ENCODE measurements at regions not wholly inside any gene's neighbourhood (a gene's known extent, or its start where the extent isn't known, plus 50 kb on each side); places are given as distances from the start of the nearest gene placed in this dataset.

GRCh38 chr1:220958234-220958633, 79.0 kb downstream of the HLX start:
- TF ChIP-seq CTCF (IDR thresholded peaks at IDR 0.05): no peak
- H3K4me1 ChIP-seq: no peaks in the 10 kb centered on the region
- no peak overlapping the region for H3K27ac ChIP-seq
- H3K27me3 ChIP-seq (ENCODE audit: control insufficient read depth, insufficient read depth, low read length): no peaks in the 10 kb centered on the region
- H3K4me2 ChIP-seq (ENCODE audit: low read length): no peak overlapping the region
- H3K79me2 ChIP-seq: no peaks in the 10 kb centered on the region
- no peak overlapping the region for H3K4me3 ChIP-seq (ENCODE audit: low read depth, low read length)
- H3K9me3 ChIP-seq (ENCODE audit: control insufficient read depth, low read length): no peaks in the 10 kb centered on the region
- no peak overlapping the region for H3K9ac ChIP-seq
- H2AFZ ChIP-seq: no peak overlapping the region
- H3K36me3 ChIP-seq (ENCODE audit: control insufficient read depth, insufficient read depth, low read length): no peaks in the 10 kb centered on the region

- no peak overlapping the region for H3K4me3 ChIP-seq (ENCODE audit: low read depth, low read length)
- H3K4me1 ChIP-seq: no peaks in the 10 kb centered on the region
- H3K27ac ChIP-seq: no peak overlapping the region
- no peaks in the 10 kb centered on the region for H3K36me3 ChIP-seq (ENCODE audit: control insufficient read depth, insufficient read depth, low read length)
- no peaks in the 10 kb centered on the region for H3K27me3 ChIP-seq (ENCODE audit: control insufficient read depth, insufficient read depth, low read length)
- no peaks in the 10 kb centered on the region for H3K9me3 ChIP-seq (ENCODE audit: control insufficient read depth, low read length)
- H3K9ac ChIP-seq: no peak overlapping the region
- H3K4me2 ChIP-seq (ENCODE audit: low read length): no peak overlapping the region
- TF ChIP-seq CTCF (IDR thresholded peaks at IDR 0.05): no peak
- no peak overlapping the region for H2AFZ ChIP-seq
- H3K79me2 ChIP-seq: no peaks in the 10 kb centered on the region
Measured at GRCh38 chr1:220962031-220962751, 82.9 kb downstream of the HLX start.

- H3K4me1 ChIP-seq: no peaks in the 10 kb centered on the region
- H3K4me3 ChIP-seq (ENCODE audit: low read depth, low read length): no peak overlapping the region
- H2AFZ ChIP-seq: no peak overlapping the region
- H3K4me2 ChIP-seq (ENCODE audit: low read length): no peak overlapping the region
- H3K79me2 ChIP-seq: no peaks in the 10 kb centered on the region
- H3K27me3 ChIP-seq (ENCODE audit: control insufficient read depth, insufficient read depth, low read length): no peaks in the 10 kb centered on the region
- no peaks in the 10 kb centered on the region for H3K36me3 ChIP-seq (ENCODE audit: control insufficient read depth, insufficient read depth, low read length)
- TF ChIP-seq CTCF (IDR thresholded peaks at IDR 0.05): no peak
- no peak overlapping the region for H3K27ac ChIP-seq
- no peaks in the 10 kb centered on the region for H3K9me3 ChIP-seq (ENCODE audit: control insufficient read depth, low read length)
- no peak overlapping the region for H3K9ac ChIP-seq
Measured at GRCh38 chr1:220966041-220966440, 86.8 kb downstream of the HLX start.

- H3K9ac ChIP-seq: no peak overlapping the region
- no peak overlapping the region for H3K4me3 ChIP-seq (ENCODE audit: low read depth, low read length)
- H3K4me1 ChIP-seq: no peaks in the 10 kb centered on the region
- no peak overlapping the region for H3K4me2 ChIP-seq (ENCODE audit: low read length)
- no peaks in the 10 kb centered on the region for H3K36me3 ChIP-seq (ENCODE audit: control insufficient read depth, insufficient read depth, low read length)
- no peak overlapping the region for H2AFZ ChIP-seq
- no peaks in the 10 kb centered on the region for H3K27me3 ChIP-seq (ENCODE audit: control insufficient read depth, insufficient read depth, low read length)
- H3K9me3 ChIP-seq (ENCODE audit: control insufficient read depth, low read length): no peaks in the 10 kb centered on the region
- no peaks in the 10 kb centered on the region for H3K79me2 ChIP-seq
- no peak for TF ChIP-seq CTCF (IDR thresholded peaks at IDR 0.05)
- H3K27ac ChIP-seq: no peak overlapping the region
Measured at GRCh38 chr1:220966473-220966872, 87.2 kb downstream of the HLX start.
